Gastroesophageal sphincter (tissue), 3 donors: ENCODE measurements at regions not wholly inside any gene's neighbourhood (a gene's known extent, or its start where the extent isn't known, plus 50 kb on each side); places are given as distances from the start of the nearest gene placed in this dataset.

Experiments used
- CTCF ChIP-seq, 4 experiments: fragments of 200-600 bp in 2 of 4; fragments of 450-650 bp in 2 of 4; sonication (generic) in 1 of 4; IDR thresholded peaks; one replicate each; pipeline ENCODE4 v1.5.1; 2017 to 2019; ENCODE audit warnings: antibody characterized with exemption in 4 of 4, mild to moderate bottlenecking in 2 of 4, moderate library complexity in 2 of 4
- POLR2A ChIP-seq, 2 donors: fragments of 450-650 bp; IDR thresholded peaks; one replicate each; pipeline ENCODE4 v1.6.1; 2017; ENCODE audit warnings: antibody characterized with exemption in 2 of 2, mild to moderate bottlenecking in 2 of 2, moderate library complexity in 1 of 2

GRCh38 chr11:38392176-38392575 is 1794.1 kb upstream of the RAG2 start:
- no peak for TF ChIP-seq CTCF (IDR thresholded peaks at IDR 0.05)
- TF ChIP-seq POLR2A (IDR thresholded peaks at IDR 0.05): no peak
